SK-N-SH (cell line): ENCODE measurements at regions not wholly inside any gene's neighbourhood (a gene's known extent, or its start where the extent isn't known, plus 50 kb on each side); places are given as distances from the start of the nearest gene placed in this dataset.

Source experiments
- POLR2AphosphoS5 ChIP-seq: IDR thresholded peaks from 2 replicates; pipeline ENCODE4 v1.6.1; 2012; ENCODE audit warnings: low read depth, low read length
- RXRA ChIP-seq: IDR thresholded peaks from 2 replicates; pipeline ENCODE4 v1.4.0; 2012; ENCODE audit warnings: low read depth, mild to moderate bottlenecking, borderline replicate concordance
- SMC3 ChIP-seq: IDR thresholded peaks from 2 replicates; pipeline ENCODE4 v1.6.1; 2012; ENCODE audit warnings: low read depth, low read length, improper control_type of control experiment
- TCF12 ChIP-seq: IDR thresholded peaks from 2 replicates; pipeline ENCODE4 v1.4.0; 2012
- TEAD4 ChIP-seq: IDR thresholded peaks from 2 replicates; pipeline ENCODE4 v1.4.0; 2012; ENCODE audit warnings: mild to moderate bottlenecking, borderline replicate concordance; ENCODE audit not compliant: insufficient read depth
- YY1 ChIP-seq: IDR thresholded peaks from 2 replicates; pipeline ENCODE4 v1.4.0; 2012; ENCODE audit warnings: low read depth, mild to moderate bottlenecking
- TF ChIP-seq, protein P1 (sequence below): fragments of 200-600 bp; sonication (generic); IDR thresholded peaks from 2 replicates; pipeline ENCODE4 v1.6.1; 2017; ENCODE audit warnings: antibody characterized with exemption, mild to moderate bottlenecking, moderate library complexity
- TF ChIP-seq, protein P2 (sequence below): IDR thresholded peaks from 2 replicates; pipeline ENCODE4 v1.4.0; 2012; ENCODE audit warnings: low read depth

GRCh38 chr10:9707216-9707615, 1310.5 kb upstream of the CELF2 start:
- TF ChIP-seq, protein P1, sequence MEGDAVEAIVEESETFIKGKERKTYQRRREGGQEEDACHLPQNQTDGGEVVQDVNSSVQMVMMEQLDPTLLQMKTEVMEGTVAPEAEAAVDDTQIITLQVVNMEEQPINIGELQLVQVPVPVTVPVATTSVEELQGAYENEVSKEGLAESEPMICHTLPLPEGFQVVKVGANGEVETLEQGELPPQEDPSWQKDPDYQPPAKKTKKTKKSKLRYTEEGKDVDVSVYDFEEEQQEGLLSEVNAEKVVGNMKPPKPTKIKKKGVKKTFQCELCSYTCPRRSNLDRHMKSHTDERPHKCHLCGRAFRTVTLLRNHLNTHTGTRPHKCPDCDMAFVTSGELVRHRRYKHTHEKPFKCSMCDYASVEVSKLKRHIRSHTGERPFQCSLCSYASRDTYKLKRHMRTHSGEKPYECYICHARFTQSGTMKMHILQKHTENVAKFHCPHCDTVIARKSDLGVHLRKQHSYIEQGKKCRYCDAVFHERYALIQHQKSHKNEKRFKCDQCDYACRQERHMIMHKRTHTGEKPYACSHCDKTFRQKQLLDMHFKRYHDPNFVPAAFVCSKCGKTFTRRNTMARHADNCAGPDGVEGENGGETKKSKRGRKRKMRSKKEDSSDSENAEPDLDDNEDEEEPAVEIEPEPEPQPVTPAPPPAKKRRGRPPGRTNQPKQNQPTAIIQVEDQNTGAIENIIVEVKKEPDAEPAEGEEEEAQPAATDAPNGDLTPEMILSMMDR = no peak
- TF ChIP-seq POLR2AphosphoS5 (no peak), RXRA (no peak), YY1 (no peak), SMC3 (no peak), TCF12 (no peak), TEAD4 (no peak)
- TF ChIP-seq, protein P2, sequence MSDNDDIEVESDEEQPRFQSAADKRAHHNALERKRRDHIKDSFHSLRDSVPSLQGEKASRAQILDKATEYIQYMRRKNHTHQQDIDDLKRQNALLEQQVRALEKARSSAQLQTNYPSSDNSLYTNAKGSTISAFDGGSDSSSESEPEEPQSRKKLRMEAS = no peak
